HL-60 (cell line): ENCODE measurements at regions not wholly inside any gene's neighbourhood (a gene's known extent, or its start where the extent isn't known, plus 50 kb on each side); places are given as distances from the start of the nearest gene placed in this dataset.

ENCODE experiments used
- CTCF ChIP-seq: IDR thresholded peaks from one replicate; pipeline ENCODE4 v1.5.1; 2011; ENCODE audit warnings: low read length, control low read depth, inconsistent platforms; ENCODE audit not compliant: insufficient read depth
- POLR2AphosphoS5 ChIP-seq: IDR thresholded peaks from 2 replicates; pipeline ENCODE4 v1.6.1; 2012; ENCODE audit warnings: low read depth

- TF ChIP-seq CTCF (no peak), POLR2AphosphoS5 (no peak)
Observed at GRCh38 chr2:6212491-6212890, 520.3 kb downstream of the SOX11 start.
